GM12801 (cell line): ENCODE measurements at regions not wholly inside any gene's neighbourhood (a gene's known extent, or its start where the extent isn't known, plus 50 kb on each side); places are given as distances from the start of the nearest gene placed in this dataset.

Source experiments
- TF ChIP-seq, protein P1 (sequence below): IDR thresholded peaks from one replicate; pipeline ENCODE4 v1.5.1; 2011; ENCODE audit warnings: control low read depth; ENCODE audit not compliant: insufficient read length; ENCODE audit errors: extremely low read depth

DNA sequence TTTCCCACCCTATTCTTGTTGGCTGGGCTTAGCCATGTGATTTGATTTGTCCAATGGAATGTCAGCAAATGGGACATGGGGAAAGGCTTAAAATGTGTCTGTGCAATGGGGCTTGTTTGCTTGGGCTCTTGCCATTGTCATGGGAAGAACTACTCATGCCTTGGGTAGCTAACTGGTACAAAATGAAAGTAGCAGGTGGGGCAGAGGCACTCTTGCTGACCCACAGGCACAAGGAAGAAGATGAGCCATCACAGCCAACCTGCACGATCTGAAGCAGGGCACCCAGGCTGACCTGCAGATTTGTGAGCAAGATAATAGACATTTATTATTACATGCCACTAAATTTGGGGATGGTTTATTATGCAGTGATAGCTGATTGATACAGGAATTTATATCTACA, 305.9 kb upstream of the CAMK1G start:
- TF ChIP-seq, protein P1, sequence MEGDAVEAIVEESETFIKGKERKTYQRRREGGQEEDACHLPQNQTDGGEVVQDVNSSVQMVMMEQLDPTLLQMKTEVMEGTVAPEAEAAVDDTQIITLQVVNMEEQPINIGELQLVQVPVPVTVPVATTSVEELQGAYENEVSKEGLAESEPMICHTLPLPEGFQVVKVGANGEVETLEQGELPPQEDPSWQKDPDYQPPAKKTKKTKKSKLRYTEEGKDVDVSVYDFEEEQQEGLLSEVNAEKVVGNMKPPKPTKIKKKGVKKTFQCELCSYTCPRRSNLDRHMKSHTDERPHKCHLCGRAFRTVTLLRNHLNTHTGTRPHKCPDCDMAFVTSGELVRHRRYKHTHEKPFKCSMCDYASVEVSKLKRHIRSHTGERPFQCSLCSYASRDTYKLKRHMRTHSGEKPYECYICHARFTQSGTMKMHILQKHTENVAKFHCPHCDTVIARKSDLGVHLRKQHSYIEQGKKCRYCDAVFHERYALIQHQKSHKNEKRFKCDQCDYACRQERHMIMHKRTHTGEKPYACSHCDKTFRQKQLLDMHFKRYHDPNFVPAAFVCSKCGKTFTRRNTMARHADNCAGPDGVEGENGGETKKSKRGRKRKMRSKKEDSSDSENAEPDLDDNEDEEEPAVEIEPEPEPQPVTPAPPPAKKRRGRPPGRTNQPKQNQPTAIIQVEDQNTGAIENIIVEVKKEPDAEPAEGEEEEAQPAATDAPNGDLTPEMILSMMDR = no peak

DNA sequence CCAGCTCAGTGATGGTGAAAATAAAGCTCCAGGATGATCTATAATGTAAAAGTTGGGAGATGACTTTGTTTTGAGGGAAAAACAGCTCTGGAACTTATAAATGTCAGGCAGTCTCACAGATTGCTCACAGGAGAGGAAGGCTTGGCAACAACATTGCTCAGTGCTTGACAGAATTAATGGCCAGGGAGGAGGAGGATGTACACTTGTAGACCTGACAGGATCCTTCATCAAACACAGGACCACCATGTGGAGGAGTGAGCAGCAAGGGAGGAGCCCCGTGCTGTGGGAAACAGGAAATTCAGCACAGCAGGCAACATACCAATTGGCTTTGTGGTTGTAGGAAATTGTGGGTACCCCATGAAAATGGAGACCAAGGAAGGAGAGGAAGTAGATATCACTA, 291.8 kb upstream of the CAMK1G start:
- TF ChIP-seq, protein P1 = no peak

DNA sequence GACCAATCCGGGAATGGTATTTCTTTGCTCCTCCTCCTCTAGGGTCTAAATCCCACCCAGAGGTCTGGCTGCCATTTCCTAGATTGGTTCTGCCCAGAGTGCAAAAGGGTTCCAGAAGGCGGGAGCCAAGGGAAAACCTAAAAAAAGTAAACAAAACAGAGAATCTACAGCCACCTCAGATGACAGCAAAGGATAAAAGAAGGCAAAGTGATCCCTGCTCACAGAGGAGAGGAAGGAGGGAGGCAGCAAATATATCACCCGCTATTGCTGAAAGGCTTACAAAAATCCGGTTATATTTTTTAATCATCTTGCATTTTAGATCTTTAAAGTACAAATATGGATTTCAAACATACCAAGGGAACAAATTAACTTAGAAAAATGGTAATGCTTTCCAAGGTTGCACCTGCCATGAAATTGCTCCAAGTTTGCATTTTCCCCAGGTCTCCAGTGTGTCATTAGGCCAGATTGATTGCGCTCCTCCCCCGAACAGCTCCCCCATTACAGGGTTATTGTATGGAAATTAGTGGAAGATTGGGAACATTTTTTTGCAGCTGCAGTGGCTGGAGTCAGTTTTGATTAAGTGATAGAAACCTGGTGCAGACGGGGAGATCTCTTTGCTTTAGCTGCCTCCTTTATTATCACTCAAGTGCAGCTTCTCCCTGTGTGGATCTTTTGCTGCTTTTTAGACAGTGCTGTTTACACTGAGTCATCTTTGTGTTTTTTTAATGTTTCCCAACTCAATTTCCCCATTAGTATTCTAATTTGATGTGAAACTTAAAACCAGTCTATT, 280.5 kb upstream of the CAMK1G start:
- TF ChIP-seq, protein P1 = no peak

- TF ChIP-seq, protein P1 = no peak
These were observed 279.3 kb upstream of the CAMK1G start for GRCh38 chr1:209304166-209304565.

- TF ChIP-seq, protein P1 = no peak
These were observed 278.1 kb upstream of the CAMK1G start for GRCh38 chr1:209305221-209305954.

DNA sequence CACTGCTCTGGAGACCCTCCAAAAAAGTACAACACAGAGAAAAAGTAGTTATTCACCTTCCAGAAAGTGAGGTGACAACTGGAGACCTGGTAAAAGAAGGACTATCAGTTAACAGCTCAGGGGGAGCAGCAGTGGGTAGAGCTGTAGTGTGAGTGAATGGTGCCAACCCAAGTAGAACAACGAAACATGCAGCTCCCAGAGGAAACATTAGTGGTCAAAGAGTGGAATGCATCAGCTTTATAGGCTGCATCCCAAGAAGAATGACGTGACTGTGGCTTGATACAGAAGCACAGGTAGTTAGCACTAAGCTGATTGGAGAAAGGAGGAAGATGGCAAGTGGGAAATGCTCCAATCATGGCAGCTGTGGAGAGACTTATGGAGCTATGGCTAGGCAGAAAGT, 275.7 kb upstream of the CAMK1G start:
- TF ChIP-seq, protein P1 = no peak

- TF ChIP-seq, protein P1 = no peak
These were observed 274.3 kb upstream of the CAMK1G start for GRCh38 chr1:209309198-209309597.
